ENCODE measurements at regions not wholly inside any gene's neighbourhood (a gene's known extent, or its start where the extent isn't known, plus 50 kb on each side); places are given as distances from the start of the nearest gene placed in this dataset.

GRCh38 chr12:17642340-17642650 lies 447.7 kb downstream of the RERGL start:
- TF ChIP-seq CTCF (IDR thresholded peaks at IDR 0.05; ENCODE audit: borderline replicate concordance, insufficient read depth, low read depth, low read length) = no peak
- no peak overlapping the region for H3K4me3 ChIP-seq (ENCODE audit: low read depth, low read length)

- no peak for TF ChIP-seq CTCF (IDR thresholded peaks at IDR 0.05; ENCODE audit: borderline replicate concordance, insufficient read depth, low read depth, low read length)
- no peak overlapping the region for H3K4me3 ChIP-seq (ENCODE audit: low read depth, low read length)
These were observed 449.4 kb downstream of the RERGL start for GRCh38 chr12:17640615-17641014.

GRCh38 chr12:17618831-17619230 lies 471.2 kb downstream of the RERGL start:
- no peak for TF ChIP-seq CTCF (IDR thresholded peaks at IDR 0.05; ENCODE audit: borderline replicate concordance, insufficient read depth, low read depth, low read length)

GRCh38 chr12:17609701-17610100 lies 480.3 kb downstream of the RERGL start:
- no peak for TF ChIP-seq CTCF (IDR thresholded peaks at IDR 0.05; ENCODE audit: borderline replicate concordance, insufficient read depth, low read depth, low read length)
- H3K4me3 ChIP-seq (ENCODE audit: low read depth, low read length) = no peak overlapping the region

More at GRCh38 chr12:17618831-17619230, 471.2 kb downstream of the RERGL start:
- no peak overlapping the region for H3K4me3 ChIP-seq (ENCODE audit: low read depth, low read length)

- H3K4me3 ChIP-seq (ENCODE audit: low read depth, low read length) = no peak overlapping the region
- TF ChIP-seq CTCF (IDR thresholded peaks at IDR 0.05; ENCODE audit: borderline replicate concordance, insufficient read depth, low read depth, low read length) = no peak
These were observed 480.8 kb downstream of the RERGL start for GRCh38 chr12:17609153-17609552.

- no peak for TF ChIP-seq CTCF (IDR thresholded peaks at IDR 0.05; ENCODE audit: borderline replicate concordance, insufficient read depth, low read depth, low read length)
- no peak overlapping the region for H3K4me3 ChIP-seq (ENCODE audit: low read depth, low read length)
These were observed 494.9 kb downstream of the RERGL start for GRCh38 chr12:17595111-17595510.

- TF ChIP-seq CTCF (IDR thresholded peaks at IDR 0.05; ENCODE audit: borderline replicate concordance, insufficient read depth, low read depth, low read length) = no peak
- no peak overlapping the region for H3K4me3 ChIP-seq (ENCODE audit: low read depth, low read length)
These were observed 496.1 kb downstream of the RERGL start for GRCh38 chr12:17593715-17594406.
